Hindlimb muscle (tissue), 1 donor: ENCODE measurements at regions not wholly inside any gene's neighbourhood (a gene's known extent, or its start where the extent isn't known, plus 50 kb on each side); places are given as distances from the start of the nearest gene placed in this dataset.
"Not testable (repeated sequence)": the region's sequence is repeated elsewhere in the genome, so short reads cannot be mapped to it uniquely, and the experiment has no call there.

ENCODE experiments used
- DNase-seq: peaks from one replicate; pipeline ENCODE4 v3.0.0-alpha.2; 2013

DNA sequence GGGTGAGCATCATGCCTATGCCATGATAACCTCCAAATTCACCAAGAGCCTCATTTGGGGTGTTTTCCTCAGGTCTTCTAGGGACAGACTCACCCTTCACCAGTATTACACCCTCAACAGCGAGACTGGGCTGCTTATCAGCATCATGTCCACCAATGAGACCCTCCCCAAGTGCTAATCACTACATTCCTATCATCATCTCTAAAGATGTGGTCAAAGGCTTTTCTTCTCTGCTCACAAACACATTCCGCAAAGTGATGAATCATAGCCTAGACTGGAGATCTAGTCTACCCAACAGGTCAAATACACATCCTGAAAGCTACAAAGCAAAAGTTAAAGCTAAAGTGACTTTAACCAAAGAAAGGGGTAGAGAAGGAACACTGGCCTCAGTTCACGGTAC lies 75.3 kb upstream of the C7orf33 start:
- DNase-seq = no peak

GRCh38 chr7:148515728-148516695 lies 74.6 kb upstream of the C7orf33 start:
- no peak for DNase-seq

- DNase-seq = not testable (repeated sequence)
Observed at GRCh38 chr7:148519386-148519785, 71.2 kb upstream of the C7orf33 start.

GRCh38 chr7:148521271-148521670 lies 69.3 kb upstream of the C7orf33 start:
- DNase-seq = no peak

- DNase-seq = no peak
Observed at GRCh38 chr7:148523550-148523949, 67.0 kb upstream of the C7orf33 start.

DNA sequence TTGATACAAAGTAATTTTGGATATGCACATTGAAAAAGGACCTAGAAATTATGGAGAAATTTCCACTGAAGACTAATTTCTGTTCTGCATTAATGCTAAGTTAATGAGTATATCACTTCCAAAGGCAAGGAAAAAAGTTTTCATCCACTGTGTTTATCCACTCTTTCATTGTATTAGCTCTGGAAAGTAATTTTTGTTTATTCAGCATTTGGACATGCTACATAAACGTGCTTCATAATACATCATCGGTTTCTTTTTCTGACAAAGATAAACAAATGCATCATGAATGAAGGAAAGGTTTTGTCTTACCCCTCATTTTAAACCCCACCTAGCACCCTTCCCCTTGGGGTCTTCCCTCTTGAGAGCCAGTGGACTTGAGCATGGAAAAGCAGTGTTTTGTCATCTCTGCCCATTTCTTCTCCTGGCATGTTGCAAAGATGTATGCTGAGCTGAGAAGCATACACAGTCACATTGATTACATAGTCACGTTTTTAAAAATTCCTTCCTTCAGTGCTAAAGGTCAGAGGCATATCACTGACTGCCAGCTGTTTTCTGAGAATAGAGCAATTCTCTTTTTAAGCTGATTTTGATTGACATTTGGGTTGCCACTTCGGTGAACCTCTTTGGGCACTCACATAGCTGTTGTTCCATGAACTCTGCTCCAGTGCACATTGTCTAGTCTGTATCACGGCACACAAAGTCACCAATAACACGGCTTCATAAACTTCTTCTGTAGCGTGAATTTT lies 65.9 kb upstream of the C7orf33 start:
- no peak for DNase-seq

- DNase-seq = peak; percentile 33
Observed at GRCh38 chr7:148527717-148528168, 62.8 kb upstream of the C7orf33 start.

DNA sequence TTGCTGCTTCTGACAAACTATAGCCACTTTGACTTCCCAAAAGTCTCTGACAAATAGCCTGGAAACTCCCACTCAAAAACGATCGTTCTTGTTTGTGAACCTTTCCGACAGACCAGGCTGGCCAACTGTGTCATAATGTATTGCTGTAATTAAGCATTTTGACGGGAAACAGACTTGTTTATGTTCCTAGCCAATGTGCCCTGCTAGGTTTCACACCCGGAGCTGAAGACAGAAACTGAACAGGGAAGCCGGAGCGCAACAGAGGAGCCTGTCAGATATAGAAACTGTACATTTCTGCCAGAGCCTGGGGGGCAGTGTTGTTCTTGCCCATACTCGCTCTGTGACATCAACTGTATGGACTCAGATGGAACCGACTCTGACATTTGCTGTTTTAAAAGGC lies 55.3 kb upstream of the C7orf33 start:
- no peak for DNase-seq

GRCh38 chr7:148537435-148537834 lies 53.1 kb upstream of the C7orf33 start:
- no peak for DNase-seq

- DNase-seq = peak; percentile 49
Observed at GRCh38 chr7:148540041-148540738, 50.4 kb upstream of the C7orf33 start.
